ENCODE measurements at regions not wholly inside any gene's neighbourhood (a gene's known extent, or its start where the extent isn't known, plus 50 kb on each side); places are given as distances from the start of the nearest gene placed in this dataset.
A peak's percentile ranks its signal among the peaks of the same experiment; 100 is the strongest.

GRCh38 chr21:16074950-16075489 is 345.2 kb downstream of the USP25 start:
- no peak for DNase-seq

- no peak for DNase-seq
Measured at GRCh38 chr21:16075649-16076282, 346.0 kb downstream of the USP25 start.

GRCh38 chr21:16076465-16076864 is 346.7 kb downstream of the USP25 start:
- no peak for DNase-seq

- DNase-seq: no peak
Measured at GRCh38 chr21:16078382-16078781, 348.6 kb downstream of the USP25 start.

- DNase-seq: peak; percentile 8
Measured at GRCh38 chr21:16079830-16080229, 350.0 kb downstream of the USP25 start.

GRCh38 chr21:16081304-16081703 is 351.5 kb downstream of the USP25 start:
- DNase-seq: no peak

- peak; percentile 19 for DNase-seq
Measured at GRCh38 chr21:16082038-16082816, 352.4 kb downstream of the USP25 start.

GRCh38 chr21:16084776-16085364 is 355.1 kb downstream of the USP25 start:
- no peak for DNase-seq

GRCh38 chr21:16085421-16085820 is 355.6 kb downstream of the USP25 start:
- no peak for DNase-seq

GRCh38 chr21:16086121-16086520 is 356.3 kb downstream of the USP25 start:
- DNase-seq: no peak

GRCh38 chr21:16086936-16087335 is 357.2 kb downstream of the USP25 start:
- no peak for DNase-seq

GRCh38 chr21:16087523-16087922 is 357.7 kb downstream of the USP25 start:
- DNase-seq: no peak

GRCh38 chr21:16088056-16088455 is 358.3 kb downstream of the USP25 start:
- no peak for DNase-seq

- DNase-seq: no peak
Measured at GRCh38 chr21:16095005-16095404, 365.2 kb downstream of the USP25 start.

- no peak for DNase-seq
Measured at GRCh38 chr21:16096988-16097387, 367.2 kb downstream of the USP25 start.

GRCh38 chr21:16102113-16102512 is 372.3 kb downstream of the USP25 start:
- no peak for DNase-seq

GRCh38 chr21:16108561-16109075 is 378.8 kb downstream of the USP25 start:
- no peak for DNase-seq

GRCh38 chr21:16113052-16113715 is 383.4 kb downstream of the USP25 start:
- DNase-seq: no peak

- DNase-seq: no peak
Measured at GRCh38 chr21:16115461-16115860, 385.7 kb downstream of the USP25 start.

- no peak for DNase-seq
Measured at GRCh38 chr21:16116069-16116468, 386.3 kb downstream of the USP25 start.

GRCh38 chr21:16116798-16117197 is 387.0 kb downstream of the USP25 start:
- no peak for DNase-seq

- no peak for DNase-seq
Measured at GRCh38 chr21:16117331-16117730, 387.5 kb downstream of the USP25 start.
